AG20443 (cell line): ENCODE measurements at regions not wholly inside any gene's neighbourhood (a gene's known extent, or its start where the extent isn't known, plus 50 kb on each side); places are given as distances from the start of the nearest gene placed in this dataset.

Source experiments
- DNase-seq: peaks from one replicate; pipeline ENCODE4 v3.0.0; 2012; ENCODE audit warnings: low spot score, mixed read lengths

DNA sequence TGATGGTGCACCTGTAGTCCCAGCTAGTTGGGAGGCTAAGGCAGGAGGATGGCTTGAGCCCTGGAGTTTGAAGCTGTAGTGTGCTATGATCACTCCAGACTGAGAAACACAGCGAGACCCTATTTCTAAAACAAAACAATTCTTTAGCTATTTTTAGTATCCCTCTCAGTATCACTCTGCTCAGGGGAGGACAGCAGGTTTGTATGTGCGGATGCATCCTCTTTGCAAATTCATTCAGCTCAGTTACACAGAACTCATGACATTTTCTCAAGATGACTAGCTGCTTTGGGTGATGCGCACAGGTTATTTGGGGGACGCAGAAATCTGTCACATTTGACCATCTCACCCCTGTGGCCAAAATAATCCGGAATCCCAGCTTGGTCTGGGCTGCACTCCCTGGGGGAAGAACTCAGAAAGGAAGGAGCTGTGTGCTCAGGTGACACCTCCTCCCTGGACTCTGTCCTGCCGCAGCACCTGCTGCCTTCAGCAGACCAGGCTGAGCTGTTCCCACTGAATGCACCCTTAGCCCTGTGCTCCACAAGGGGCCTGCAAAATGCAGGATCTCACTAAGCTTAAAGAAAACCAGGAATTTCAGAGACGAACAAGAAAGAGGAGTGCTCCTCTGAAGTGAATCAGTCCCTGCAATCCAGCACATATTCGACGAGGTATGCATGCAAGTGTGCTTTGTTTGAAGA, 89.5 kb upstream of the PGBD5 start:
- no peak for DNase-seq

DNA sequence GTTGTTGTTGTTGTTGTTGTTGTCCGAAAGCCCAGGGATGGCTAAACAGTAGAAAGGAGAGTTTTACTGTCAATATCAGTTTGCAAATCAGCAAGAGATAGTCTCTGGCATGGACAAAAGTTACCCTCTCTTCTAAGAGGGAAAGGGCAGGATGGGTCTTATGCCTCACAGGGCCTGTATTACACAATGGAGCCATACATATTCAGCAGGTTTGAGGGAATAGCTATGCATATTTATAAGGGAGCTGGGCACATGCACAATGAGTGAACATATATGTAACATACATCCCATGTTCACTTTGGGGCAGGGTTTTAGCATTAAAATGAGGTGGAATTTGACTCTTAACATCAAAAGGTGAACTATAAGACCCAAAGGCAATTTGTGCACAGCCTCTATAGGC, 84.4 kb upstream of the PGBD5 start:
- no peak for DNase-seq

- DNase-seq, result peak; percentile 79
These were observed 83.3 kb upstream of the PGBD5 start for GRCh38 chr1:230509281-230509977.

- peak; percentile 29 for DNase-seq
These were observed 81.7 kb upstream of the PGBD5 start for GRCh38 chr1:230507666-230508402.

DNA sequence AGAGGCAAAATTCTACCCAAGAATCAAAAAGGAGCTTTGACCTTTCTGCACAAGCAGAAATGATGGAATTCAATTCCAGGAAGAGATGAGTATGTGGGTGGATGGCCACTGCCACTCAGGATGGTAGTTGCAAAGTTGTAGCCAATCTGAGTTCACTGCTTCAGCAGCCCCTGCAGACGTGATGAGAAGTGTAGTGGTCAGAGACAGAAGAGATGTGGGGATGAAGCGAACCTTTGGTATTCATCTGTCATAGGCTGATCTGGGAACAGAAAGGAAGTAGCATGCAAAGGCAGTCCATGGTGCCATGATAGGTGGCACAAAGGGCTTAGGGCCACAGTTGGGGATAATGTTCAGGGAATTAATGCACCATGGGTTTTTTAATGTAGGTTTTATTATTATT, 81.1 kb upstream of the PGBD5 start:
- DNase-seq, result no peak

GRCh38 chr1:230506451-230506850, 80.3 kb upstream of the PGBD5 start:
- no peak for DNase-seq

DNA sequence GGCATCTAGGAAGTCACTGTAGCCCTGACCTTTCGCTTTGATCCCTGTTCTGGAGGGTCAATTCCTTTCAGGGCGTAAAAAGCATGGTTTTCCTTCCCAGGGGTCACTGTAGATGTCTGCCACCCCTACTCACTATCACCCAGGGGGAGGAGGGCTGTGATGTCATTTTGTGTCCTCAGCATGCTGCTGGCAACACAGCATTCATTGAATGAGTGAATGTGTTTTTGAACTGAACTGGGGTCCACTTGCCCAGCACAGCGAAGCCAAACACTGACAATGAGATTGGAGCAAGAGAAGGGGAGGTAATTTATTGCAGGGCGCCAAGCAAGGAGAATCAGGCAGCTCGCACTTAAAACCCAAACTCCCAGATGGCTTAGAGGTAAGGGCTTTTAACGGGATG, 78.2 kb upstream of the PGBD5 start:
- DNase-seq, result no peak

DNA sequence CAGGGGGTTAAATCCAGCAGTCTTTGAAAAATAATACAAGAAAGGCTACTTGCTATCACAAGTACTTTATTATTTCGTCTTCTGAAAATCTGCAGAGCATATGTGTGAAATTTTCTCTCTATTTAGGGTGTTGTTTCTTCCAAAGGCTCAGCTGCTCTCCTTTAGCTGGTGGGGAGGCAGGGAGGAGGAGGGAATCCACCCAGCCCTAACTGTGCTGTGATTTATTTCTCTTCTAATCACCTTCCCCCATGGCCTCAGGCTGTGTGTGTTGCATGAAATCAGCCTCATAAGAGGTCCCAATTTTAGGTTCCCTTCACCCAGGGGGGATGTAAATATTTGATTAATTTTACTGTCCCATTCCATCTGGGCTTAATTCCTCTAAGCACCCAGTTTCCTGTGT, 77.6 kb upstream of the PGBD5 start:
- DNase-seq, result no peak

DNA sequence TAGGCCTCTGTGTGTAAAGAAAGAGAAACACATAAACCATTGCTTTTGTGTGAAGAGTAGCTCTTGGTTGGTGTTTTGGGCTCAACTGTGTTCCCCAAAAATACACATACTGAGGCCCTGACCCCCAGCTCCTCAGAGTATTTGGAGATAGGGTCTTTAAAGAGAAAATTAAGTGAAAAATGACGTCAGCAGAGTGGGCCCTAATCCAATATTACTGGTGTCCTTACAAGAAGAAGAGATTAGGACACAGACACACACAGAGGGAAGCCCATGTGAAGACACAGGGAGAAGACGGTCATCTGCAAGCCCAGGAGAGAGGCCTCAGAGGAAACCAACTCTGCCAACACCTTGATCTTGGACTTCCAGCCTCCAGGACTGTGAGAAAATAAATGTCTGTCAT, 76.9 kb upstream of the PGBD5 start:
- DNase-seq, result no peak

DNA sequence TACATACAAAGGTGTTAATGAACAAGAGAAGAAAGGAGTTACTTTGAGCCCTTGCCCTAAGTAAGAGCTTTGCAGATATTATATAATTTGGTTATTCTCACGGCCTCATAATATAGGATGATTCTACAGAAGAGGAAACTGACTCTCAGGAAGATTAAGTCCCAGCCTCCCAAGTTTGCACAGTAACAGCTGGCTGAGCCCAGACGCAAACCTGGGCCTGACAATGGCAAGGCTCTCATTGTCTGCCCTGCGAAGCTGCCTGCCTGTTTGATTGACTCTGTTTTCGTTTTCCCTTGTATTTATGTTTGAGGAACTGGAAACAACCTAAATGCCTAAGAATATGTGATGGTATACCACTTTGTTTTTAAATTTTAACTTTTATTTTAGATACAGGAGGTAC, 76.2 kb upstream of the PGBD5 start:
- no peak for DNase-seq

DNA sequence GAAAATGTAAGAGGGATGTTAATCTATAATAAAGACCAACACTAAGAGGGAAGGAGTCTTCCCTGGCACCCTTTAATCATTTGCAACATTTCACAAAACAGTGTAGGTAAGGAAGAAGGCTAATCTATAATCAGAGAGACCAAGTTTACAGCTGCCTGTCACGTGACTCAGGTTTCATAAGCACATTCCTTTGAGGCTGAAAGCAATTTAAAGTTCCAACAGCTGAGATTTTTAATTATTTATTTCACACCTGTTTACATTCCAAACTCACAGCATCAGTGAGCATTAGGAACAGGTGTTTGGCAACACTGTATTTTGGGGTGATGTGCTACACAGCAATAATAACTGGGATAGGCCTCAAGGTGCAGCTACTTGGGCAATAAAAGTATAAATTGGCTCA, 75.7 kb upstream of the PGBD5 start:
- no peak for DNase-seq

DNA sequence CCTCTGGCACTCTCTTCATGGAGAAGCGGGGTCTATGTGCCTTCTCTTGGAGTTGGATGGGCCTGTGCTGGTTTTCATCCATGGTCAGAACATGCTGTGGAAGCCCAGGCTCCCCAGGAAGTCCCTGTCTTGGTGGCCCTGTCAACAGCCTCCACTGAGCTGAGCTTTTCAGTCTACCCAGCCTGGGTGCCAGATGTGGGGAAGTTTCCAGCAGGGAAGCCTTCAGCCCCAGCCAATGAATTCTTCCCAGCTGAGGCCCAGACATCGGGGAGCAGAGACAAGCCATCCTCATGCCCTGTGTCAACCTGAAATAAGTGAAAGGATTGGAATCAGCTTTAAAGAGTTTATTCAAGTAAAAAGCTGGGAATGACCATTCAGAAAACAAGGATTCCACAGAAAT, 75.1 kb upstream of the PGBD5 start:
- DNase-seq, result no peak

DNA sequence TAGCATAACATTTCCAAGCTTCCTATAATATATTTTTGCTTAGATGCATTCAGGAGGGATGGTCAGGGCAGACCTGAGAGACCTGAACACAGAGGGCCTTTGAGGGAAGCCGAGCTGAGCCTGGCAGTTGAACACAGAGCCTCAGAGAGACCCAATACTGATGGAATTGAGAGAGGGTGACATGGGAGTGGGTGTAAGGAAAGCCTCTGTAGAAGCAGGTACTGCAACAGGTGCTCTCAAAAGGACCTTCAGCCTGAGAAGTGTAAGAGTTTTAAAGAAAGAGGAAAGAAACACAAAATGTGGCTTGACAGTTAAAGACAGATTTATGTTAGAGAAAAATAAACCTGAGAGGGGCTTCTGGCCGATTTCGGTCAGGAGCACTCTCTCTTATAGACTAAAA, 73.9 kb upstream of the PGBD5 start:
- no peak for DNase-seq

DNA sequence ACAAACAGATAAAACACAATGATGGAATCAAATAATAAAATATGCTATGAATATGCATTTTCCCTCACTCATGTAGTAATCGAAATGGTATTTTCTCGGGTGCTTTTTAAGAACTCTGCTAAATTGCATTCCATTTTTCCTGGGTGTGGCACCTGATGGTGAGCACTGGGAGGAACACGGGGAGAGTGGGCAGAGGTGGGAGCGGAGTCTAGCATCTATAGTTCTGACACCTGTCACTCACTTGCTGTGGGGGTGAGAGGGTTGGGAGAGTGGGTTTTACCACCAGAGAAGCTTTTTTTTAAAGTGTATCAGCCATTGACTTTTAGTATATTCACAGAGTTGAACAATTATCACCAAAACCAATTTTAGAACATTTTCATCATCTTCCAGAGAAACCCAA, 73.4 kb upstream of the PGBD5 start:
- DNase-seq, result no peak

- no peak for DNase-seq
These were observed 72.6 kb upstream of the PGBD5 start for GRCh38 chr1:230498704-230499103.

DNA sequence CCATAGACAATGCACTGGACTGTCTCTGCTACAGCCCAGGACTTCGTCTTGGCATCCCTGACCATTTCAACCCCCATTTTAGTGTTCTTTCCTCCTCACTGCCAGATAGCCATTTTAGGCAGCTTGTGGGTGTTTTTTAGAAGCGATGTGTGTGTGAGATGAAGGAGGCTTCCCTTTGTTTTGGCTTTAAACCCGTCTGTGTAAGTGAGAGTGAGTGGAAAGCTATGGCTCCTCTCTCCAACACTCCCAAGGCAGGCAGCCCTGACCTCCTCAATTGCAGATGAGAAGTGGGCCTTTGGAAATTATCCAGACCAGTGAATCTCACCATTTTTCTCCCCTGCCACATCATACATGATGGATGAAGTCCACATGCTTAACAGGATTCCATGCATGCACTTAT, 70.3 kb upstream of the PGBD5 start:
- DNase-seq, result no peak

GRCh38 chr1:230495891-230496385, 69.8 kb upstream of the PGBD5 start:
- no peak for DNase-seq

GRCh38 chr1:230495076-230495475, 68.9 kb upstream of the PGBD5 start:
- no peak for DNase-seq

- DNase-seq, result no peak
These were observed 68.4 kb upstream of the PGBD5 start for GRCh38 chr1:230494514-230494913.

DNA sequence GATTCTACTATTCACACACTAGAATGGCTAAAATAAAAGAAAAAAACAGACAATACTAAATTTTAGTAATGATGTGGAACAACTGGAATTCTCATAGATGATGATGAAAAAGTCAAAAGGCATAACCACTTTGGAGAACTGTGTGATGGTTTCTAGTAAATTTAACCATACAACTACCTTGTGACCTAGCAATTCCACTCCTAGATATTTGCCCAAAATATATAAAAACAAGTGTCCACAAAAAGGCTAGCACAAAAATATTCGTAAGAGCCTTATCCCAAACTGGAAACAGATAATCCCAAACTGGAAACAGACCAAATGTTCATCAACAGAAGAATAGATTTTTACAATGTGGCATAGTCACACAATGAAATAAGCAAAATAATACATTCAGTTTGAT, 67.9 kb upstream of the PGBD5 start:
- no peak for DNase-seq

DNA sequence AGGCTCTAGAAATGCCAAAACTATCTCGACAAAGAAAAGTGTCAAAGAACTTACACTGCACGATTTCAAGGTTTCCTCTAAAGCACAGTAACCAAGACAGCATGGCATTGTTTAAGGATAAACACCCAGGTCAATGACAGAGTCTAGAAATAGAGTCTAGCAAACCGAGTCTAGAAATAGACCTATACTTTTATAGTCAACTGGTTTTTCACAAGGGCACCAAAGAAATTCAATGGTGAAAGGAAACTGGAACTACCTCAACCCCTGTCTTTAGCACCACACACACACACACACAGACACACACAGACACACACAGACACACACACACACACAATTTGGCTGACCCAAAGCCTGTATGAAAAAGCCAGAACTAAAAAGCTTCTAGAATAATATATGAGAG, 67.1 kb upstream of the PGBD5 start:
- no peak for DNase-seq

- DNase-seq, result no peak
These were observed 64.3 kb upstream of the PGBD5 start for GRCh38 chr1:230490436-230490835.

DNA sequence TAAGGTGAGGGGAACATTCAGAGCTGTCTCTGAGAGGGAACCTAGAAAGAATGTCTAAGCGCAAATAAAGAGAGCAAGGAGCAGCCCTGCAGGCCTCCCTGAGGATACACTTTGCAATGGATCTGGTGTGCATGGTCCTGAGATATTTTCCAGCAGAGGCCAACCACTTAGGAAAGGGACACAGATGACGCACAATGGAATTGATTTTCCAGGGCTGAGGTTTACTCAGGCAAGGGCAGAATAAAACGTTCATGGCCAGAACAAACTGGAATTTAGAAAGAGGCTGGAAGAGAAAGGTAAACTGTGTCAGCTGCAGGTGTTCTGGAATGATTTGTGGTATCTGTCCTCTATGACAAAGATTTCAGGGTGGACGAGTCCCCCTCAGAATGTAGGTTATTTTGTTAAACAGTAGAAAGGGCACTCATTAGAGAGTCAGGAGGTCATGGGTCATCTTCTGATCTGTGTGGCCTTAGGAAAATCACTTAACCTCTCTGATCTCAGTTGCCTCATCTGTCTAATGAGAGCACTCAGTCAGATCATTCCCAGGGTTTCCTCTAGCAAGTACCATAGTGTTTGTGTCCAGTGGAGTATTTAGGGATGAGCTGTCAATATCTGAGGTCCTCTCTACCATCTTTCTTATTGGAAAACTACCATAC, 61.8 kb upstream of the PGBD5 start:
- no peak for DNase-seq
